ENCODE measurements at regions not wholly inside any gene's neighbourhood (a gene's known extent, or its start where the extent isn't known, plus 50 kb on each side); places are given as distances from the start of the nearest gene placed in this dataset.
"Not testable (repeated sequence)": the region's sequence is repeated elsewhere in the genome, so short reads cannot be mapped to it uniquely, and the experiment has no call there.

- not testable (repeated sequence) for DNase-seq
Measured at GRCh38 chr14:52122163-52122562, 53.3 kb upstream of the NID2 start.

- DNase-seq = no peak
Measured at GRCh38 chr14:52121441-52121840, 52.6 kb upstream of the NID2 start.

GRCh38 chr14:52119030-52119429 lies 50.2 kb upstream of the NID2 start:
- no peak for DNase-seq
